ENCODE measurements at regions not wholly inside any gene's neighbourhood (a gene's known extent, or its start where the extent isn't known, plus 50 kb on each side); places are given as distances from the start of the nearest gene placed in this dataset.
A peak's percentile ranks its signal among the peaks of the same experiment; 100 is the strongest.

DNA sequence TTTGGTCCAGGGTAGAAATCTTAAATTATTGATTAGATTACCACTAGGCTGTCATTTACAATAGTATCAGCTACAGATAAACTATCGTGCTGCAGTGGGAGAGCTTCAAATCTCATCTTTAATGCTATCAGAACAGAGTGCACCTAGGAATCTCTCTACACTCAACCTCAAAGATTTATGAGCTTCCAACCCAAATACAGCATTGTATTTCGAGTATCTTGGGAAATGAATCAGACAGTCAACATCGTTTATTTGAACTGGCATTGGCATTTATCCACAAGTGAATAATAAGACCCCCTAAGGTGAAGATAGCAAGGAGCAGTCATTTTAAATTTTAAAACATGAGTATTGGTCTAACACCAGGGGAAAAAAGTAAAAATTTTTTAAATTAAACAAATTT lies 1203.2 kb downstream of the CDH12 start:
- ChIA-PET CTCF (no interaction called here), POLR2A (ENCODE audit: low non-redundant PET) (no interaction called here)
- H3K36me3 ChIP-seq (ENCODE audit: insufficient read depth, low read length, poor library complexity, severe bottlenecking), result no peaks in the 10 kb centered on the region
- H3K27ac ChIP-seq (ENCODE audit: low read depth, low read length, poor library complexity, severe bottlenecking), result no peak overlapping the region
- TF ChIP-seq CTCF (conservative IDR thresholded peaks at IDR 0.05; ENCODE audit: low read depth, low read length) (no peak), EZH2 (IDR thresholded peaks at IDR 0.05; ENCODE audit: borderline replicate concordance, low read depth, low read length, poor library complexity, severe bottlenecking) (no peak)
- no peaks in the 10 kb centered on the region for H3K27me3 ChIP-seq (replicated peaks; ENCODE audit: insufficient read depth, low read depth, low read length, poor library complexity)
- intact Hi-C loops (cut with micrococcal nuclease; ENCODE audit: unreplicated experiment), result no loop called here
- BruUV-seq (replicated peaks), result no TSS peak
- H3K9me3 ChIP-seq (ENCODE audit: low read depth, low read length, poor library complexity, severe bottlenecking), result no peaks in the 10 kb centered on the region
- no peaks in the 10 kb centered on the region for H3K4me1 ChIP-seq (ENCODE audit: insufficient read depth, low read length, poor library complexity, severe bottlenecking)
- H3K4me3 ChIP-seq (ENCODE audit: low read depth, low read length, poor library complexity, severe bottlenecking), result no peak overlapping the region
- DNase-seq (ENCODE audit: low spot score), result peak; percentile 59

GRCh38 chr5:21646469-21646868 lies 1206.7 kb downstream of the CDH12 start:
- Histone ChIP-seq H3K36me3 (ENCODE audit: insufficient read depth, low read length, poor library complexity, severe bottlenecking) (no peaks in the 10 kb centered on the region), H3K4me3 (ENCODE audit: low read depth, low read length, poor library complexity, severe bottlenecking) (no peak overlapping the region), H3K9me3 (ENCODE audit: low read depth, low read length, poor library complexity, severe bottlenecking) (no peaks in the 10 kb centered on the region), H3K27ac (ENCODE audit: low read depth, low read length, poor library complexity, severe bottlenecking) (no peak overlapping the region), H3K27me3 (replicated peaks; ENCODE audit: insufficient read depth, low read depth, low read length, poor library complexity) (no peaks in the 10 kb centered on the region), H3K4me1 (ENCODE audit: insufficient read depth, low read length, poor library complexity, severe bottlenecking) (no peaks in the 10 kb centered on the region)
- BruUV-seq (replicated peaks), result no TSS peak
- intact Hi-C loops (cut with micrococcal nuclease; ENCODE audit: unreplicated experiment), result no loop called here
- ChIA-PET CTCF (no interaction called here), POLR2A (ENCODE audit: low non-redundant PET) (no interaction called here)
- no peak for DNase-seq (ENCODE audit: low spot score)
- TF ChIP-seq EZH2 (IDR thresholded peaks at IDR 0.05; ENCODE audit: borderline replicate concordance, low read depth, low read length, poor library complexity, severe bottlenecking), result no peak
- TF ChIP-seq CTCF (conservative IDR thresholded peaks at IDR 0.05; ENCODE audit: low read depth, low read length), result no peak

DNA sequence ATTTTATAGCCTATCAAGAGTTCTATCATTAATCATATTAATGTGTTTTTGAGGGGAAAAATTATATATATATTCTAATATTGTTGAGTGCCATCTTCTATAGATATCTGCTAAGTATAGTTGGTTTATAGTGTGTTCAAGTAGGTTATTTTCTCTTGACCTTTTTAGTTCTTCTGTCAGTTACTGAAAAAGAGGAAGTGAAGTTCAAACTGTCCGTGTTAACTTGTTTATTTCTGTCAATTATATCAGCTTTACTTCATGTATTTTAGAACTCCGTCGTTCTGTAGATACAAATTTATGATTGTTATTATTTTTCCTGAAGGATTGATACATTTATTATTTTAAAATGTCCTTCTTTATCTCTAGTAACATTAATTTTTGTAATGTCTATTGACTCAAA lies 1209.1 kb downstream of the CDH12 start:
- no peak for TF ChIP-seq CTCF (conservative IDR thresholded peaks at IDR 0.05; ENCODE audit: low read depth, low read length)
- no peak for TF ChIP-seq EZH2 (IDR thresholded peaks at IDR 0.05; ENCODE audit: borderline replicate concordance, low read depth, low read length, poor library complexity, severe bottlenecking)
- Histone ChIP-seq H3K9me3 (ENCODE audit: low read depth, low read length, poor library complexity, severe bottlenecking) (no peaks in the 10 kb centered on the region), H3K27me3 (replicated peaks; ENCODE audit: insufficient read depth, low read depth, low read length, poor library complexity) (no peaks in the 10 kb centered on the region), H3K27ac (ENCODE audit: low read depth, low read length, poor library complexity, severe bottlenecking) (no peak overlapping the region), H3K36me3 (ENCODE audit: insufficient read depth, low read length, poor library complexity, severe bottlenecking) (no peaks in the 10 kb centered on the region), H3K4me3 (ENCODE audit: low read depth, low read length, poor library complexity, severe bottlenecking) (no peak overlapping the region), H3K4me1 (ENCODE audit: insufficient read depth, low read length, poor library complexity, severe bottlenecking) (no peaks in the 10 kb centered on the region)
- DNase-seq (ENCODE audit: low spot score), result no peak
- intact Hi-C loops (cut with micrococcal nuclease; ENCODE audit: unreplicated experiment), result no loop called here
- POLR2A ChIA-PET (ENCODE audit: low non-redundant PET), result no interaction called here
- BruUV-seq (replicated peaks), result no TSS peak
- CTCF ChIA-PET, result no interaction called here

All from A673 (cell line).